SJCRH30 (cell line): ENCODE measurements at regions not wholly inside any gene's neighbourhood (a gene's known extent, or its start where the extent isn't known, plus 50 kb on each side); places are given as distances from the start of the nearest gene placed in this dataset.
A peak's percentile ranks its signal among the peaks of the same experiment; 100 is the strongest.
"Not testable (repeated sequence)": the region's sequence is repeated elsewhere in the genome, so short reads cannot be mapped to it uniquely, and the experiment has no call there.

Experiments used
- DNase-seq, 2 experiments: peaks; one replicate each; pipeline ENCODE4 v3.0.0-alpha.2; 2015 to 2020
- H3K27ac ChIP-seq: fragments of 250-450 bp; sonication (Bioruptor Pico); 2 replicates; pipeline ENCODE4 v1.5.1; 2020; ENCODE audit warnings: mild to moderate bottlenecking, moderate library complexity
- H3K27me3 ChIP-seq: fragments of 250-450 bp; sonication (Bioruptor Pico); 2 replicates; pipeline ENCODE4 v1.5.1; 2020; ENCODE audit warnings: mild to moderate bottlenecking, moderate library complexity
- H3K36me3 ChIP-seq: fragments of 250-450 bp; sonication (Bioruptor Pico); 2 replicates; pipeline ENCODE4 v1.5.1; 2020; ENCODE audit warnings: mild to moderate bottlenecking, moderate library complexity
- H3K4me1 ChIP-seq: fragments of 250-450 bp; sonication (Bioruptor Pico); 2 replicates; pipeline ENCODE4 v1.5.1; 2020; ENCODE audit warnings: mild to moderate bottlenecking, moderate library complexity
- H3K4me3 ChIP-seq: fragments of 250-450 bp; sonication (Bioruptor Pico); 2 replicates; pipeline ENCODE4 v1.5.1; 2020; ENCODE audit warnings: mild to moderate bottlenecking, moderate library complexity
- H3K9me3 ChIP-seq: fragments of 250-450 bp; sonication (Bioruptor Pico); replicated peaks from 2 replicates; pipeline ENCODE4 v1.5.1; 2020; ENCODE audit warnings: mild to moderate bottlenecking, moderate library complexity

DNA sequence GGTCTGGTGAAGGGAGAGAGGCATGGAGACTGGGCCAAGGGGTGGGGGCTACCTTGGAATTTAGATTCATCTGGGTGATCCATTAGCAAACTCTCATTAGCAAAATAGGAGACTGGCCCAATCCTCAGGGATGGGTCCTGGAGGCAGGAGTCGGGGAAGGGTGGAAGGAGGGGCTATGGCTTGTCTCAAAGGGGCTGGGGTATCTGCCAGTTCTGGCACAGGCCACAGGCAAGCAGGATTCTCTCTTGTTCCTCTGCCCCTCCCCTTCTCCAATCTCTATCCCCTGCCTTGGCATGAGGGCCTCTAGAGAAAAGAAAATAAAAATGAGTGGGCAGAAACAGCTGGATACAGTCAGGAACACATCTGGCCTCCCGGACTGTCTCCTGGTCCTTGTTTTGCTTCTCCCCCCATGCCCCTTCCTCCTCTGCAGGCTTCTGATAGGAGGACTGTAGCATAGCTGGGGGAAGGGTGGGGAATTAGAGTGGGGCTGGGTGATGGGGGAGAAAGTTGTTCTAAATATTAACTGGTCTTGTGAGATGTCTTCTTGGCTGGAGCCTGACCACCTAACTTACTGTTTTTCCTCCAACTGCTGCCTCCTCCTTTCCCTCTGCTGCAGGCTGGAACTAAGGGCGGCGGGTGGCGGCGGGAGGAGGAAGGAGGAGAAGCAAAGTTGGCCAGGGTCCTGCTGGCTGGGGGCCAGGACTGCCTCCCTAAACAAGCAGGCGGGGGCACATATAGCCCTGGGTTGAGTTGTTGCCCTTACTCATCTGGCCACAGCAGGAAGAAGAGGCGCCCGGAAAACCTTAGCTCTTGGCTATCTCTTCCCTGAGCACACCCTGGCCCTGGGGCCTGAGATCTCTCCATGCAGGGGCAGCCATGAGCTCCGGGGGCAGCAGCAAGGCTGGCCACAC is 53.3 kb upstream of the LAS1L start:
- Histone ChIP-seq H3K9me3 (no peaks in the 10 kb centered on the region), H3K27me3 (no peaks in the 10 kb centered on the region), H3K4me1 (no peaks in the 10 kb centered on the region), H3K4me3 (no peak overlapping the region), H3K27ac (no peak overlapping the region), H3K36me3 (no peaks in the 10 kb centered on the region)
- peak; percentile 27 to 34 for DNase-seq

DNA sequence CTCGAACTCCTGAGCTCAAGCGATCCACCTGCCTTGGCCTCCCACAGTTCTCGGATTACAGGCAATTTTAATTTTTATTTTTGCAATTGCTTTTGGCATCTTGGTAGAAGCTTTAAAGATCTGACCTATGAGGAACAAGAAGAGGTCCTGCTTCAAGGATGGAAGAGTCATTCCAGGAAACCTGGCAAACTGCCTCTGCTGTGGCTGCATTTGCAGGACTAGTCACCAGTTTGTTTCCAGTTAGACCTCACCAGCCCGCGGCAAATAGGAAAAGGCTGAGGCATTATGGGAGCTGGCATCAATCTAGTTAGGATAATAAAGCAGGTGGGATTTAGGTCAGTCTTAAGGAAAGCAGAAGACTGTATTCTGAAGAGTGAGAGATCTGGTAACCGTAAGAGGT is 51.9 kb upstream of the LAS1L start:
- H3K36me3 ChIP-seq = no peaks in the 10 kb centered on the region
- no peaks in the 10 kb centered on the region for H3K9me3 ChIP-seq
- H3K27ac ChIP-seq = no peak overlapping the region
- no peak for DNase-seq
- H3K27me3 ChIP-seq = no peaks in the 10 kb centered on the region
- H3K4me3 ChIP-seq = no peak overlapping the region
- no peaks in the 10 kb centered on the region for H3K4me1 ChIP-seq

DNA sequence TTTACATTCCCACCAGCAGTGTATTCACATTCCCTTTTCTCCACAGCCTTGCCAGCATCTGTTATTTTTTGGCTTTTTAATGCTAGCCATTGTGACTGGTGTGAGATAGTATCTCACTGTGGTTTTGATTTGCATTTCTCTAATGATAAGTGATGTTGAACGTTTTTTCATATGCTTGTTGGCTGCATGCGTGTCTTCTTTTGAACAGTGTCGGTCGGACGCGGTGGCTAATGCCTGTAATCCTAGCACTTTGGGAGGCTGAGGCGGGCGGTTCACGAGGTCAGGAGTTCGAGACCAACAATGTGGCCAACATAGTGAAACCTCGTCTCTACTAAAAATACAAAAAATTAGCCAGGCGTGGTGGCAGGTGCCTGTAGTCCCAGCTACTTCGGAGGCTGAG is 50.6 kb upstream of the LAS1L start:
- H3K36me3 ChIP-seq, H3K27ac ChIP-seq, H3K27me3 ChIP-seq, H3K9me3 ChIP-seq, H3K4me3 ChIP-seq, H3K4me1 ChIP-seq: not testable (repeated sequence)
- peak in 1 of 2 experiments; percentile 2 for DNase-seq
